Coronary artery (tissue), 2 donors: ENCODE measurements at regions not wholly inside any gene's neighbourhood (a gene's known extent, or its start where the extent isn't known, plus 50 kb on each side); places are given as distances from the start of the nearest gene placed in this dataset.
"Not testable (repeated sequence)": the region's sequence is repeated elsewhere in the genome, so short reads cannot be mapped to it uniquely, and the experiment has no call there.

Experiments used
- DNase-seq: peaks from one replicate; pipeline ENCODE4 v3.0.0-alpha.2; 2017; ENCODE audit warnings: low spot score
- H3K27ac ChIP-seq, 2 donors: fragments of 200-600 bp; sonication (generic); one replicate each; pipeline ENCODE4 v1.5.1; 2016 to 2019
- H3K4me3 ChIP-seq: fragments of 200-600 bp; sonication (generic); 2 replicates; pipeline ENCODE4 v1.5.1; 2016; ENCODE audit warnings: mild to moderate bottlenecking, moderate library complexity
- TF ChIP-seq, protein P1 (sequence below): fragments of 200-600 bp; sonication (generic); IDR thresholded peaks from one replicate; pipeline ENCODE4 v1.5.1; 2019; ENCODE audit warnings: antibody characterized with exemption

GRCh38 chr3:61409638-61410037 is 151.7 kb upstream of the PTPRG start:
- H3K27ac ChIP-seq: no peak overlapping the region
- DNase-seq: no peak
- H3K4me3 ChIP-seq: no peak overlapping the region
- TF ChIP-seq, protein P1, sequence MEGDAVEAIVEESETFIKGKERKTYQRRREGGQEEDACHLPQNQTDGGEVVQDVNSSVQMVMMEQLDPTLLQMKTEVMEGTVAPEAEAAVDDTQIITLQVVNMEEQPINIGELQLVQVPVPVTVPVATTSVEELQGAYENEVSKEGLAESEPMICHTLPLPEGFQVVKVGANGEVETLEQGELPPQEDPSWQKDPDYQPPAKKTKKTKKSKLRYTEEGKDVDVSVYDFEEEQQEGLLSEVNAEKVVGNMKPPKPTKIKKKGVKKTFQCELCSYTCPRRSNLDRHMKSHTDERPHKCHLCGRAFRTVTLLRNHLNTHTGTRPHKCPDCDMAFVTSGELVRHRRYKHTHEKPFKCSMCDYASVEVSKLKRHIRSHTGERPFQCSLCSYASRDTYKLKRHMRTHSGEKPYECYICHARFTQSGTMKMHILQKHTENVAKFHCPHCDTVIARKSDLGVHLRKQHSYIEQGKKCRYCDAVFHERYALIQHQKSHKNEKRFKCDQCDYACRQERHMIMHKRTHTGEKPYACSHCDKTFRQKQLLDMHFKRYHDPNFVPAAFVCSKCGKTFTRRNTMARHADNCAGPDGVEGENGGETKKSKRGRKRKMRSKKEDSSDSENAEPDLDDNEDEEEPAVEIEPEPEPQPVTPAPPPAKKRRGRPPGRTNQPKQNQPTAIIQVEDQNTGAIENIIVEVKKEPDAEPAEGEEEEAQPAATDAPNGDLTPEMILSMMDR: no peak

DNA sequence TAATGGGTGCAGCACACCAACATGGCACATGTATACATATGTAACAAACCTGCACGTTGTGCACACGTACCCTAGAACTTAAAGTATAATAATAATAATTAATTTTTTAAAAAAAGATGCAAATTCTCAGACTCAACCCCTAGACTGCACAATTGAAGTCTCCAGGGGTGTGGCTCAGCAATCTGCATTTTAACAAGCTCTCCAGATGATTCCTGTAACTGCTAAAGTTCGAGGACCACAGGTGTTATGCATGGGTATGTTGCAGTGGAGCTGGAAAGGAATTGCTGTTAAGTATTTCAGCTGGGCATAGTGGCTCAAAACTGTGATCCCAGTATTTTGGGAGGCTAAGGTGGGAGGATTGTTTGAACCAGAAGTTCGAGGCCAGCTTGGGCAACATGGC is 151.0 kb upstream of the PTPRG start:
- not testable (repeated sequence) for H3K4me3 ChIP-seq, DNase-seq, H3K27ac ChIP-seq

DNA sequence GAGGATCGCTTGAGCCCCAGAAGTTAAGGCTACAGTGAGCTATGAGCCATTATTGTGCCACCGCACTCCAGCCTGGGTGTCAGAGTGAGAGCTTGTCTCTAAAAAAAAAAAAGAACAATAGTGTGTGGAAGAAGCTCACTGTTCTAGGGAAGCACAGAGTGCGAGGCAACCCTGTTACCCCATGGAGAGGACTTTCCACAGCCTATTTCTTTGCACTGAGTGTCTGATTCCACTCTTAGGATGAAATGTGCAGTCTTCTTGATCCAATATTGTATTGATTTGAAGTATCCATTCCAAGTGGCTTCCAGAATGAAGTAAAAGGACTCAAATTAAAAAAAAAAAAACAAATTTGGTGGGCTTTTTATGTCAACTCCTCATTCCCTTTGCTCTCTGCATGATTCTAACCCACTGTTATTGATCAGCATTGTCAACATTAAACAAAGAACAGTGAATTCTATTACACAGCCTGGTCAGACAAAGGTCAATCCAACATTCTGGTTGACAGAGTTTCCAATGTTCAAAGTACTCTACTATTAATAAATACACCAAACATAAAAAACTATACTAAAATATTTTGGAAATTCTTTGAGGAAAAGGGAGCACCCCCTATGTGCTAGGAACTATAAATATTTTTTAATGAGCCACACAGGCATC is 150.2 kb upstream of the PTPRG start:
- no peak overlapping the region for H3K27ac ChIP-seq
- no peak for DNase-seq
- TF ChIP-seq, protein P1: no peak
- no peak overlapping the region for H3K4me3 ChIP-seq

GRCh38 chr3:61414456-61414855 is 146.9 kb upstream of the PTPRG start:
- Histone ChIP-seq H3K27ac (no peak overlapping the region), H3K4me3 (no peak overlapping the region)
- TF ChIP-seq, protein P1: no peak
- DNase-seq: no peak

DNA sequence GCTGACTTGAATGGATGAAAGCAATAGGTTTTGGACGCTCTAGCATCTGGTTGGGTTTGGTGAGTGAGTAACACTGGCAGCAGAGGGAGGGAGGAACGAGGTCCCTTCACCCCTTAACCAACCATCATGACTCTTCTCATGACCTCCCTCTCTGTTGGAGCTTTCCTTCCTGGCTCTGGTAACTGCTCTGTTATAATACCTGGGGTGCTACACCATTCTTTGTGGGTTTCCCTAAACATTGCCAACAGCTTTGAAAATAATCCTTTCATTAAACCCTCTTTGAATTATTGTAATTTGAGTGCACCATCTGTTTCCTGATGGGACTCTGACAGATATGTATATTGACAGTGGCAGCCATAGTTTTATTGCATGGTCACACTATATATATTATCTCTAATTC is 146.2 kb upstream of the PTPRG start:
- H3K4me3 ChIP-seq: no peak overlapping the region
- no peak overlapping the region for H3K27ac ChIP-seq
- TF ChIP-seq, protein P1: no peak
- DNase-seq: no peak

DNA sequence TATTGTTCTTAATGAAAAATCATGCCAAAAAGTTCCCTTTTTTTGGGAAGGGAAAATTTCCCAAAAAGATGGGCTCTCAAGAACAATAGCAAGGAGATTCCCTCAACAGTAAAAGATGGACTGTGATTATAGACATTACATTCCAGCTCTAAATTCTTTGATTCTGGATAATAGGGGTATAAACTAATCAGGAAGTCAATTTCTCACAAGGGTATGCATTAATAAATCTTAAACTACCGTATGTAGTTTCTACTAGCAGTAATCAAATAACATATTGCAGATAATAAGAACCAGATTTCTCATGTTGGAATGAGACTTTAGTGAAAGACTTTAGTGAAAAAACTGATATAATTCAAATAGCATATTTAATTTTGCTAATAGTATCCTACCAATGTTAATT is 144.8 kb upstream of the PTPRG start:
- DNase-seq: no peak
- TF ChIP-seq, protein P1: no peak
- Histone ChIP-seq H3K4me3 (no peak overlapping the region), H3K27ac (no peak overlapping the region)

DNA sequence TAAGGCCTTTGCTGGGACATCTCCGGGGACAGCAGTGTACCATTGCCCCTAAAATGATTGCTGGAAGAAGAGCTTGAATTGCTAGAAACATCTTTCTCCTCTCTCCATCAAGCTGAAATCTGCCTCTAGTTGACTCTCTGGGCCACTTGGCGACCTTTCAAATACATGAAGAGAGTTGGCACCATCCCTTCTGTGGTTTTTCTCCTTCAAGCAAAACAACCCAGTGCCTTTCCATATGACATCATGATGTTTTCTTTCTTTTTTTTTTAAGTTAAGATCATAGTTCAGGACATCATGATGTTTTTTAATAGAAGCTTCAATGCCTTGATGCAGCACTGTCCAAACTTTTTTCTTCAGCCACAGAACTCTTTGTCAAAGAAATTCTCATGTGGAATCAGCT is 144.0 kb upstream of the PTPRG start:
- Histone ChIP-seq H3K4me3 (no peak overlapping the region), H3K27ac (no peak overlapping the region)
- TF ChIP-seq, protein P1: no peak
- no peak for DNase-seq
